ENCODE measurements at regions not wholly inside any gene's neighbourhood (a gene's known extent, or its start where the extent isn't known, plus 50 kb on each side); places are given as distances from the start of the nearest gene placed in this dataset.
"Not testable (repeated sequence)": the region's sequence is repeated elsewhere in the genome, so short reads cannot be mapped to it uniquely, and the experiment has no call there.

DNA sequence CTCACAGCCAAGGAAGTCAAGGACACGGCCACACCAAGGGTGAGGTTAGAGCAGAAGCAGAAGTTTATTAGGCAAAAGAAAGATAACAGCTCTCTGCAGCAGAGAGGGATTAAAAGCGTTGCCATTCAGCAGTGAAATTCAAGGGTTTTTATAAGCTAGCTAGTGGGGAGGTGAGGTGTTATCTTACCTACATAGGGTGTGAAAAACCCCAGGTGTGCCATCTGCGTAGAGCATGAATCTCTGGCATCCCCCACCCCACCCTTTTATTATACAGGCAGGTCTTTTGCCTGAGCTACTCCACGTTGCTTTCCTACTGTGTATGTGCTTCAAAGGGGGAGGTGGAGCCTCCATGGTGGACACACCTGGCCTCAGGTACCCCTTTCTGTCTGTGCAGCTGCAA is 135.4 kb downstream of the ARHGAP11B start:
- DNase-seq: not testable (repeated sequence)

- peak; percentile 2 to 54 for DNase-seq
Observed at GRCh38 chr15:30769390-30770124, 134.2 kb upstream of the FAN1 start.

- DNase-seq: no peak
Observed at GRCh38 chr15:30770759-30771158, 133.0 kb upstream of the FAN1 start.

DNA sequence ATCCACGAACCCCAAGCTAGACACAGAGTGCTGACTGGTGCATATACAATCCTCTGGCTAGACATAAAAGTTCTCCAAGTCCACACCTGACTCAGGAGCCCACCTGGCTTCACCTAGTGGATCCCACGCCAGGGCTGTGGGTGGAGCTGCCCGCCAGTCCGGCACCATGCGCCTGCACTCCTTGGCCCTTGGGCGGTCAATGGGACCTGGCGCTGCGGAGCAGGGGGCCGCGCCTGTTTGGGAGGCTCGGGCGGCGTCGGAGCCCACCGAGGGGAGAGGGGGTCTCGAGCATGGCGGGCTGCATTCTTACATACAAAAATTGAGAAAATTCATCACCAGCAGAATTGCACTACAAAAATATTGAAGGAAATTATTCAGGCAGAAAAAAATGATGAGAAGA is 120.7 kb upstream of the FAN1 start:
- no peak for DNase-seq

GRCh38 chr15:30788595-30788994 is 115.1 kb upstream of the FAN1 start:
- no peak for DNase-seq

DNA sequence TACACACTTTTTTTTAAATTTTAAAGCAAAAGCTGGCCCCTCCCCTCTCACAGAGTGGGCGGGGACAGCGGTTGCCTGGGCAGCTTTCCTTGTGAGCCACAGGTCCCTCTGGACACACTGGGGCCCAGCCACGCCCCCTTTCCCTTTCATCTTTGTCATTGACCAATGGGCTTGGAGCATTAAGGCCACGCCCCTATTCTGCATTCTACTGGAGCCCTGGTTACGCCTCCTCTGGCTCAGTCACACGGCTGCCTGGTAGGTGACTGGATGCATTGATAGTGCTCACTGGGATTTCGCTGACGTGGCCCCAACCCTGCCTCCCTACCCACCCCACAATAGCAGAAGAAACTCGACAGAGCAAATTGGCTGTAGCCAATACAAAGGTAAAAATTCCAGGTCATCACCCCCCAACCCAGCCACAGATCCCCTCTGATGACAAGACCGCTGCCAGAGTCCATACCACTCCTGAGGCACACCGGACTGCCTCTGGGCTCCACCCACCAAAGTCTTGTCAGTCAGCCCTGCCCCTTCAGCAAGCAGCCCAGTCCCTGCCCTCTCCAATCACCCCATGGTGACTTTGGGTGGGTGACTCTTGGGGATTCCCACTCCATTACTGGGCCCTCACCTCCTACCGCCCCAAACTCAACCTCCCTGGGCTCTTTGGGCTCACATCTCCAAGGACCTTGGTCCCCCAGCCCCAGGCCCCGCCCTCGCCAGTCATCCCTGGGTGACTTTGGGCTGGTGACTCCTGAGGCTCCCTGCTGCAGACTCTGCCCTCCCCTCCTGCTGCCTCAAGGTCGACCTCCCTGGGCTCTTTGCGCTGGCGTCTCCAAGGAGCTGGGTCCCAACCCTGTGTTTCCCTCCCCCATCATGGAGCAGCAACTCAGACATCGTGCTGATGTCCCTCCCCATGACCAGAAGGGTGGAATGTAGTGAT is 112.2 kb upstream of the FAN1 start:
- no peak for DNase-seq

DNA sequence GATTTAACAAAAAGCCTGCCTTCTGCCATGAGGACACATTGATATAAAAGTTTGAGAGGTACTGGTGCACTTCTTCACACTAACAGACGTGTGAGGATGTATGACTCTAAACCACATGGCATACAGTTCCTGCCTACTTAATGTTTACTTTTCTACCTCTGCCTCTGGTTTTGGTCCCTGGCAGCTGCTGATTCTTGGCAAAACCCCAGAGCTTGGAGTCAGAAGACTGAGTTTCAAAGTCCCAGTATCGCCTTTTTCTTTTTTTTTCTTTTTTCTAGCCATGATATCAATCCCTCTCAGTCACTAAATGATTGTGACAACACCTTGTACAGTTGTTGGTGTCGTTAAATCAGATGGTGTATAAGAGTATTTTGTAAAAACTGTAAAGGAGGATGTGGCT is 110.9 kb upstream of the FAN1 start:
- not testable (repeated sequence) for DNase-seq

- DNase-seq: no peak
Observed at GRCh38 chr15:30794388-30794787, 109.3 kb upstream of the FAN1 start.

DNA sequence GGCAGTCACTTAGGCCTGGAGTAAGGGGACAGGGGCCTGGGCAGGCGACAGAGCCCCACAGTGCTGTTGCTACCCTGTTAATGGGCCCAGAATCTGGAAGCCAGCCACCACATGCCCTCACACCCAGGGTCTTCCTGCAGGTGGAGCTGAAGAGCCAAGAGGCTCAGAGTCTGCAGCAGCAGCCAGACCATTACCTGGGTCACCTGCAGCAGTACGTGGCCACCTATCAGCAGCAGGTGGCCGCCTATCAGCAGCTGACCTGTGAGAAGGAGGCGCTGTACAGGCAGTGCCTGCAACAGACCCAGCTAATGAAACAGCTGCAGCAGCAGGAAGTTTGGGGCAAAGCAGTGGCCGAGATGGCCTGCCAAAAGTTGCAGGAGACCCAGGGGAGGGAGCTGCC is 104.2 kb upstream of the FAN1 start:
- peak in 1 of 2 experiments; percentile 7 for DNase-seq

DNA sequence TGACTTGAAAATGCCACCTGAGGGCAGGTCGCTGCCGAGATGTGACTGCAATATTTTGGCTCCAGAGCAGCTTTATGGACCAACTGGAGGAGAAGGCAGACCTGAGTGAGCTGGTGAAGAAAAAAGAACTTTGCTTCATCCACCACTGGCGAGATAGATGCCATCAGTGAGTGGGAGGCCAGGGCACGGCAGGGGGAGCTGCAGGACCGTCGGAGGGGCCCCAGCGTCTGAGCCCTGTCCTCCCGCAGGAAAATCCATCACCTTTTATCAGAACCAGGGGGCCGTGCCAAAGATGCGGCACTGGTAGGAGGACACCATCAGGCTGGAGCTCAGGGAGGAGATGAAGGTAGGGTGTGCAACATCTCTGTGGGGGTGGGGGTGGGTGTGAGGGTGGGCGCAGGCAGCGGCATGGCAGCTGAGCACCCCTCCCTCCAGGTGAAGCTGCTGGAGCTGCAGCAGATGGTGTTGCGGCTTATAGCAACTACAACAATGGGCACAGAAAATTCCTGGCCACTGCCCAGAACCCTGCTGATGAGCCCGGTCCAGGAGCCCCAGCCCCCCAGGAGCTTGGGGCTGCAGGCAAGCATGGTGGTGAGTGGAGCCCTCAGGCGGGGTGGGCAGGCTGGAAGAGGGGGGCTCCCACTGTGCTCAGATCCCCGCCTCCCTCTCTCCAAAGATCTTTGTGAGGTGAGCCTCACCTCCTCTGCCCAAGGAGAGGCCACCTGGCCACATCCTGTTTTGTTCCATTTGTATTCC is 102.4 kb upstream of the FAN1 start:
- DNase-seq: peak; percentile 59 to 80

- DNase-seq: peak; percentile 34 to 57
Observed at GRCh38 chr15:30802001-30802400, 101.7 kb upstream of the FAN1 start.

GRCh38 chr15:30803703-30804102 is 100.0 kb upstream of the FAN1 start:
- not testable (repeated sequence) for DNase-seq

DNA sequence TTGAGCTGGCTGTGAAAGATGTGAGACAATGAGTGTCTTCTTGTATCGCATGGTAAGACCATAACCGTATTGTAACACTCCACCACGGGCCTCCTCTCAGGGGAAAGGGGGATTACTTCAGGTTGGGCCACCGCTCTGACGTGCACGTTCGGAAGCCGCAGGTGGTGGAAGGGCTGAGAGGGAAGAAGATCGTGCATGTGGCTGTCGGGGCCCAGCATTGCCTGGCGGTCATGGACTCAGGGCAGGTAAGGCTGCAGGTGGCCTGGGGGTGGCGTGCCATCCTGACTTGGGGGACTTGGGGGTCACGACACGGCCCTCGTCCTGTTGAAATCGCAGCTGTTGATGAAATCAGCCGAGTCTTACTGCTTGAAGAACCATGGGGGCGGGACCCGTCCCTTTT is 87.3 kb upstream of the FAN1 start:
- no peak for DNase-seq

GRCh38 chr15:30823068-30823813 is 80.5 kb upstream of the FAN1 start:
- peak in 1 of 2 experiments; percentile 43 for DNase-seq

DNA sequence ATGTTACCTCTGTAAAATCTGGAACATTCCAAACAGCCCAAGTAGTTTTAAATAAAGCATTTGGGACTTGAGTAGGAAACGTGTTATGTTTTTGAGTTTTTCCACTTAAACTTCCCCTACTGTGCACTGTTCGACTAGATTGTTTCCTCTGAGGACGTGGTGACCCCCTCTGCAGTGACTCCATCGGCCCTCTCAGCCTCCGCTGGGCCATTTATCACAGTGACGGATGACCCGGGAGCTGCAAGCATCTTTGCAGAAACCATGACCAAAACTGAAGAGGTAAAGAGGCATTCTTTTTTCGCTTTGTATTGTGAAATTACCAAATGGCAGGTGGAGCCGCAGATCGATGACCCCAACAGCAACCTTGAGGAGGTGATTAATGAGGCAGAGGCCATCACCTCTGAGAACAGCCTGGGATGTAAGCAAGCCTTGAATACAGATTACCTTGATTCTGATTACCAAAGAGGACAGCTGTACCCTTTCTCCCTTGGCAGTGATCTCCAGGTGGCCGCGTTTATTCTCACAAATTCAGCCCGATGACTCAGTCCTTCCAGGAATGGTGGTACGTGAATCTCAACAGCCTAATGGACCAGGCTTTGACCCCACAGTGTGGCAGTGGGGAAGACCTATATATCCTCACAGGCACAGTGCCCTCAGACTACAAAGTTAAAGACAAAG is 79.1 kb upstream of the FAN1 start:
- DNase-seq: peak in 1 of 2 experiments; percentile 15

DNA sequence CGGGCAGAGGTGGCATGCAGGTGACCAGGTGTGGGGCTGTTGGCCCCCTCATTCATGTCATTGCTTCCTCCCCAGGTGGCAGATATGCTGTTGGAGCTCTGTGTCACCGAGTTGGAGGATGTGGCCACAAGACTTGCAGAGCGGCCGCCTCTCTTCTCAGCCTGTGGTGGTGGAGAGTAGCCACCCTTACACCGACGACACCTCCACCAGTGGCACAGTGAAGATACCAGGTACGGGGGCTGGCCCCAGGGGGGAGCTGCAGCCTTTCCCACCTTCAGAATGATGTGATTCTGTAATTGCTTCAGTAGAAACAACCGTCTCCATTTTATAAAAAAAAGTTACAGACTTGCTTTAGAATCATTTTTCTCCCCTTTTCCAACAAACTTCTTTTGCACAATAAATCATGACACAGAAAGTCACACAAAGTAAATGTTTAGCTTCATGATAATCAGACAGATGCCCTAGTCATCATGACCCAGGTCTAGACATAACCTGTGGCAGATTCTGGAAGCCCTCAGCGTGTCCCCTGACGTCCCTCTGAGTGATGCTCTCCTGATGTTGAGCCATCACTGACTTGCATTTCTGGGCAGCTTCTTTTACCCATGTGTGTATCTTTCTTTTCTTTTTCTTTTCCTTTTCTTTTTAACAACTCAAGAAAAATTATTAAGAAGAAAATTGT is 76.0 kb upstream of the FAN1 start:
- DNase-seq: no peak

DNA sequence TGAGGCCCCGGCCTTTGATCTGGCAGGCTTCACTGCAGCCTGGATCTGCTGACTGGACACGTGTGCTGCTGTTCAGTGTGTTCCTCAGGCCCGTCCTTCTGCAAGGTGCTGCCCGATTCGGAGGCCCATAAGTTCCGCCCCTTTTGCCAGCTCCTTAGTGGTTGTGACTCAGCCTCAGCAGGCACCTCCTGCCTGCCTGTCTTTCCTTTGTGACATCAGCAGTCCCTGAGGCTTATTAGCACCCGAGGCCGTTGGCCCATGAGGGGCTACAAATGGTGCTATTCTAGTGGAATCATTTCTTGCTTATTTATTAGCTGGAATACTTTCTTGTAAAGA is 75.4 kb upstream of the FAN1 start:
- not testable (repeated sequence) for DNase-seq

GRCh38 chr15:30830961-30831360 is 72.8 kb upstream of the FAN1 start:
- no peak for DNase-seq

DNA sequence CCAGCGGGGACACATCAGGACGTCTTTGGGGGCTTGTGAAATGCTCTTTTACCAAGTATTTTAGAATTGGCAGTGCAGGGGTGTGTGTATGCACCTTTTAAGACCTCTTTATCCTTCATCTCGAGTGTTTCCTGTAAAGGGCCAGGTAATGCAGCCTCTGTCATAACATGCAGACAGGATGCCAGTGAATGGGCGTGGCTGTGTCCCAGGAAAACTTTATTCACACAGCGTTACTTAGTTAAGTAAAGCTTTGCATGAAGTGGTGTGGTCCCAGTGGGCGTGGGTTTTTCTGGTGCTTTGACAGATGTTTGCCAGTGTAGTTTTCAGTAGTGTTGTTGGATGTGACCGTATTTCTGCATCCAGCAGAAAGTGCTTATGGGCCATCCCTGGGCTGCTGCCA is 70.3 kb upstream of the FAN1 start:
- not testable (repeated sequence) for DNase-seq

- not testable (repeated sequence) for DNase-seq
Observed at GRCh38 chr15:30841639-30842038, 62.1 kb upstream of the FAN1 start.

DNA sequence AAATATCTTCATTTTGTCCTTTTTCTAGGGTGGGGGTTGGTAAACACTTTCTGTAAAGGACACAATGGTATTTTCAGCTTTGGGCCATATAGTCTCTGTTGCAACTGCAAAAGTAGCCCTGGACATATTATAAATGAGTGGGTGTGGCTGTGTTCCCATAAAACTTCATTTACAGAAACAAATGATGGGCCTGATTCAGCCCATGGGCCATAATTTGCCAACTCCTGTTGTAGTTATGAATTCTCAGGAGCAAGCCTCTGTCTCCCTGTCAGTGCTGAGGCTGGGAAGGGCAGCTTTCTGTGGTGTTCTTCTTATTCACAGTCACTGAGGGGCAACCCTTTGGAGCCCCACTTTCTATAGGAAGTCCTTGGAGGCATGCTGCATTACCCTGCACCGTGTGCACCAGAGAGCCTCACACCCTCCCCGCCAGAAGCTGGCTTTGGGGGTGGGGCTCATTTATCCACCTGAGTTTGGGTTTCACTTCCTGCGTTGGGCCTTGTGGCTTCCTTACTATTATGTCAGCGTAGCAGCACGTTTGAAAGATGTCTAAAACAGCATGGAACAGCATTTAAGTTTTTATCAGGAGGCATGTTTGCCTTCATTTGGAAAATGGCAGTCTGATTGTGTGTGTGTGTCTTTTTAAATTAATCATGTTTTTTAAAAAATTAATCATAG is 60.8 kb upstream of the FAN1 start:
- not testable (repeated sequence) for DNase-seq

Measured in NCI-H524 (cell line).